Ishikawa (cell line): ENCODE measurements at regions not wholly inside any gene's neighbourhood (a gene's known extent, or its start where the extent isn't known, plus 50 kb on each side); places are given as distances from the start of the nearest gene placed in this dataset.

Experiments
- CEBPB ChIP-seq: IDR thresholded peaks from 2 replicates; pipeline ENCODE4 v1.6.1; 2012
- CREB1 ChIP-seq: IDR thresholded peaks from 2 replicates; pipeline ENCODE4 v1.6.1; 2012; ENCODE audit warnings: low read depth
- EGR1 ChIP-seq: IDR thresholded peaks from 2 replicates; pipeline ENCODE4 v1.6.1; 2012
- EP300 ChIP-seq: IDR thresholded peaks from 2 replicates; pipeline ENCODE4 v1.6.1; 2012; ENCODE audit warnings: borderline replicate concordance
- FOXM1 ChIP-seq: IDR thresholded peaks from 2 replicates; pipeline ENCODE4 v1.6.1; 2012; ENCODE audit warnings: low read depth, borderline replicate concordance
- MAX ChIP-seq: IDR thresholded peaks from 2 replicates; pipeline ENCODE4 v1.6.1; 2012
- NFIC ChIP-seq: IDR thresholded peaks from 2 replicates; pipeline ENCODE4 v1.6.1; 2012
- RAD21 ChIP-seq: IDR thresholded peaks from 2 replicates; pipeline ENCODE4 v1.6.1; 2012; ENCODE audit warnings: low read depth
- REST ChIP-seq: IDR thresholded peaks from 2 replicates; pipeline ENCODE4 v1.6.1; 2012; ENCODE audit warnings: low read depth, mild to moderate bottlenecking
- TAF1 ChIP-seq: IDR thresholded peaks from 2 replicates; pipeline ENCODE4 v1.6.1; 2012; ENCODE audit warnings: low read depth, mild to moderate bottlenecking
- TCF12 ChIP-seq: IDR thresholded peaks from 2 replicates; pipeline ENCODE4 v1.6.1; 2012; ENCODE audit warnings: low read depth
- TEAD4 ChIP-seq: IDR thresholded peaks from 2 replicates; pipeline ENCODE4 v1.6.1; 2012
- USF1 ChIP-seq: IDR thresholded peaks from 2 replicates; pipeline ENCODE4 v1.6.1; 2012
- YY1 ChIP-seq: IDR thresholded peaks from 2 replicates; pipeline ENCODE4 v1.6.1; 2012; ENCODE audit warnings: low read depth
- ZBTB7A ChIP-seq: IDR thresholded peaks from 2 replicates; pipeline ENCODE4 v1.6.1; 2012; ENCODE audit warnings: low read depth

GRCh38 chr6:44049989-44050871 lies 77.0 kb downstream of the MRPL14 start:
- no peak for TF ChIP-seq CREB1
- TF ChIP-seq TAF1, result no peak
- TF ChIP-seq TCF12, result no peak

- TF ChIP-seq NFIC (no peak), CEBPB (no peak), TEAD4 (no peak), EP300 (no peak), TAF1 (no peak), YY1 (no peak), TCF12 (no peak), CREB1 (no peak), EGR1 (no peak), MAX (no peak), USF1 (no peak), RAD21 (no peak)
These were observed 77.9 kb downstream of the MRPL14 start for GRCh38 chr6:44049163-44049988.

- TF ChIP-seq EGR1 (no peak), NFIC (0 out of 2 replicates have a peak, but pooled peaks have one; percentile 19)
These were observed 79.0 kb downstream of the MRPL14 start for GRCh38 chr6:44048277-44048676.

- no peak for TF ChIP-seq REST
- TF ChIP-seq CREB1, result no peak
- TF ChIP-seq TEAD4, result no peak
- no peak for TF ChIP-seq ZBTB7A
- no peak for TF ChIP-seq RAD21
- TF ChIP-seq MAX, result no peak
- no peak for TF ChIP-seq EP300
- TF ChIP-seq TCF12, result no peak
- TF ChIP-seq NFIC, result no peak
- TF ChIP-seq YY1, result no peak
- no peak for TF ChIP-seq USF1
- TF ChIP-seq TAF1, result no peak
- TF ChIP-seq CEBPB, result no peak
- no peak for TF ChIP-seq FOXM1
- TF ChIP-seq EGR1, result no peak
These were observed 79.5 kb downstream of the MRPL14 start for GRCh38 chr6:44047801-44048200.

GRCh38 chr6:44047179-44047546 lies 80.1 kb downstream of the MRPL14 start:
- no peak for TF ChIP-seq FOXM1
- TF ChIP-seq TEAD4, result no peak
- no peak for TF ChIP-seq EP300
- no peak for TF ChIP-seq CEBPB
- TF ChIP-seq REST, result no peak
- TF ChIP-seq USF1, result no peak
- TF ChIP-seq MAX, result no peak
- no peak for TF ChIP-seq RAD21
- TF ChIP-seq CREB1, result no peak
- no peak for TF ChIP-seq NFIC
- TF ChIP-seq TCF12, result no peak
- TF ChIP-seq TAF1, result no peak
- no peak for TF ChIP-seq YY1
- TF ChIP-seq ZBTB7A, result no peak
- no peak for TF ChIP-seq EGR1
